Calu3 (cell line): ENCODE measurements at regions not wholly inside any gene's neighbourhood (a gene's known extent, or its start where the extent isn't known, plus 50 kb on each side); places are given as distances from the start of the nearest gene placed in this dataset.
"Not testable (repeated sequence)": the region's sequence is repeated elsewhere in the genome, so short reads cannot be mapped to it uniquely, and the experiment has no call there.

Experiments
- BruUV-seq: library from RNA; stranded (reverse); fragments of 400-500 nt; replicated peaks from 2 replicates; lab custom pipeline; 2021; lab: Mats Ljungman, UMichigan
- CTCF ChIA-PET: fragments of 300-600 bp; sonication (Branson Sonifier 250); formaldehyde crosslinking; loops from one replicate; lab custom pipeline; 2022; ENCODE audit warnings: antibody characterized with exemption; lab: Charles Lee
- DNase-seq: peaks from one replicate; pipeline ENCODE4 v3.0.0; 2022
- H3K27ac Mint-ChIP-seq: one replicate; pipeline ENCODE4 v1.8.0; 2022; ENCODE audit warnings: mixed read lengths; ENCODE audit not compliant: unreplicated experiment
- H3K27me3 Mint-ChIP-seq: one replicate; pipeline ENCODE4 v1.8.0; 2022; ENCODE audit warnings: mixed read lengths; ENCODE audit not compliant: unreplicated experiment
- H3K36me3 Mint-ChIP-seq: one replicate; pipeline ENCODE4 v1.8.0; 2022; ENCODE audit warnings: mild to moderate bottlenecking, moderate library complexity, mixed read lengths; ENCODE audit not compliant: insufficient read depth, unreplicated experiment
- H3K4me1 Mint-ChIP-seq: one replicate; pipeline ENCODE4 v1.8.0; 2022; ENCODE audit warnings: mild to moderate bottlenecking, low read depth, mixed read lengths; ENCODE audit not compliant: unreplicated experiment
- H3K4me3 Mint-ChIP-seq: one replicate; pipeline ENCODE4 v1.8.0; 2022; ENCODE audit warnings: mild to moderate bottlenecking, low read depth, moderate library complexity, mixed read lengths; ENCODE audit not compliant: unreplicated experiment
- H3K9me3 Mint-ChIP-seq: one replicate; pipeline ENCODE4 v1.8.0; 2022; ENCODE audit warnings: low read depth, mixed read lengths; ENCODE audit not compliant: unreplicated experiment
- intact Hi-C: fragments of 100-400 bp; cut with micrococcal nuclease; formaldehyde crosslinking; loops from one replicate; pipeline ENCODE4 v1.10.0; 2022; ENCODE audit not compliant: unreplicated experiment
- TF ChIP-seq, protein P1 (sequence below): fragments of 200-600 bp; IDR thresholded peaks from one replicate; pipeline ENCODE4 v1.8.0; 2022; ENCODE audit warnings: antibody characterized with exemption; ENCODE audit not compliant: unreplicated experiment

DNA sequence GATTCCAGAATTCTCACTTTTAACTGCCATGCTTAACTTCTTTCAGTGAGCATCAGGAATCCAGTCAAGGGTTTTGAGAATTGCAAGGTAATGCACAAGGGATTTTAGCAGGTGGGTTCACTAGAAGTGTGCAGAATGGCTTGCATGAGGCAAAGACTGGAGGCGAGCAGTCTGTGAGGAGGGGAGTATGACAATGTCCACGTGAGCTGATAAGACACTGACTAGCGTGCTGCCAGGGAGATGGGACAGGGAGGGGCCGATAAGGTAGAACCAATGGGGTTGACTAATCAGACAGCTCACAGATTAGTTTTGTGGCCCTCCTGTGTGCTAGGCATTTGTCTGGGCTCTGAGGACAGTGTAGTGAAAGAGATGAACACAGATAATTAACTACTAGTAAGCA, 102.0 kb upstream of the DAZL start:
- Mint-ChIP-seq H3K36me3 (no peaks in the 10 kb centered on the region), H3K4me3 (no peak overlapping the region), H3K4me1 (peaks cover 9% of the 10 kb centered on the region), H3K27ac (no peak overlapping the region), H3K9me3 (no peaks in the 10 kb centered on the region), H3K27me3 (peaks cover 5% of the 10 kb centered on the region)
- TF ChIP-seq, protein P1, sequence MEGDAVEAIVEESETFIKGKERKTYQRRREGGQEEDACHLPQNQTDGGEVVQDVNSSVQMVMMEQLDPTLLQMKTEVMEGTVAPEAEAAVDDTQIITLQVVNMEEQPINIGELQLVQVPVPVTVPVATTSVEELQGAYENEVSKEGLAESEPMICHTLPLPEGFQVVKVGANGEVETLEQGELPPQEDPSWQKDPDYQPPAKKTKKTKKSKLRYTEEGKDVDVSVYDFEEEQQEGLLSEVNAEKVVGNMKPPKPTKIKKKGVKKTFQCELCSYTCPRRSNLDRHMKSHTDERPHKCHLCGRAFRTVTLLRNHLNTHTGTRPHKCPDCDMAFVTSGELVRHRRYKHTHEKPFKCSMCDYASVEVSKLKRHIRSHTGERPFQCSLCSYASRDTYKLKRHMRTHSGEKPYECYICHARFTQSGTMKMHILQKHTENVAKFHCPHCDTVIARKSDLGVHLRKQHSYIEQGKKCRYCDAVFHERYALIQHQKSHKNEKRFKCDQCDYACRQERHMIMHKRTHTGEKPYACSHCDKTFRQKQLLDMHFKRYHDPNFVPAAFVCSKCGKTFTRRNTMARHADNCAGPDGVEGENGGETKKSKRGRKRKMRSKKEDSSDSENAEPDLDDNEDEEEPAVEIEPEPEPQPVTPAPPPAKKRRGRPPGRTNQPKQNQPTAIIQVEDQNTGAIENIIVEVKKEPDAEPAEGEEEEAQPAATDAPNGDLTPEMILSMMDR, result no peak
- intact Hi-C loops, result no loop called here
- no TSS peak for BruUV-seq
- DNase-seq, result no peak
- CTCF ChIA-PET, result no interaction called here

DNA sequence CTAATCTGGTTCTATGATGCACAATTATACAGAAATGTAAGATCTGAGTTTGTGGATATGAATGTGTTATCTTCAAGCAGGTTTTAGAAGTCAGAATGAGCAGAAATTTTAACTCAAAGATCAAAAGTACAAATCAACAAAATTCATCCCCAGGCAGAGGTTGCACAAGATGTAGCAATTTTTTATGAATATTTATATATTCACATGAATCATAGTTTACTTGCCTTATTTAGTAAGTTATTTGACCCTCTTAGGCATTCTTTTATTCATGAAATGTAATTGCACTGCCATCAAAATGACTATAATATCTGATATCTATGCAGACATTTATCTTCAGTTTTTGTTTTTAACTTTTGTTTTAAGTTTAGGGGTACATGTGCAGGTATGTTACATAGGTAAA, 103.1 kb upstream of the DAZL start:
- no peak overlapping the region for H3K4me3 Mint-ChIP-seq
- no peak overlapping the region for H3K27ac Mint-ChIP-seq
- H3K4me1 Mint-ChIP-seq, result peaks cover 19% of the 10 kb centered on the region
- H3K36me3 Mint-ChIP-seq, result no peaks in the 10 kb centered on the region
- TF ChIP-seq, protein P1, result no peak
- no peaks in the 10 kb centered on the region for H3K27me3 Mint-ChIP-seq
- CTCF ChIA-PET, result no interaction called here
- no peak for DNase-seq
- BruUV-seq, result no TSS peak
- H3K9me3 Mint-ChIP-seq, result peaks cover 5% of the 10 kb centered on the region
- intact Hi-C loops, result no loop called here

DNA sequence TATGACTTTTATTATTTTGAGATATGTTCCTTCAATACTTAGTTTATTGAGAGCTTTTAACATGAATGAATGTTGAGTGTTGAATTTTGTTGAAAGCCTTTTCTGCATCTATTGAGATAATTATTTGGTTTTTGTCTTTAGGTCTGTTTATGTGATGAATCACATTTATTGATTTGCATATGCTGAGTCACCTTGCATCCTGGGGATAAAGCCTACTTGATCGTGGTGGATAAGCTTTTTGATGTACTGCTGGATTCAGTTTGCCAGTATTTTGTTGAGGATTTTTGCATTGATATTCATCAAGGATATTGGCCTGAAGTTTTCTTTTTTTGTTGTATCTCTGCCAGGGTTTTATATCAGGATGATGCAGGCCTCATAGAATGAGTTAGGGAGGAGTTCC, 106.5 kb upstream of the DAZL start:
- CTCF ChIA-PET, result interaction anchor here (0.6 kb wide), 1 partner anchor 1536 kb away, joined by 4 read pairs; no protein-coding TSS in a partner anchor
- BruUV-seq, H3K27ac Mint-ChIP-seq, intact Hi-C loops, H3K27me3 Mint-ChIP-seq, DNase-seq, H3K36me3 Mint-ChIP-seq, H3K9me3 Mint-ChIP-seq, H3K4me3 Mint-ChIP-seq: not testable (repeated sequence)
- H3K4me1 Mint-ChIP-seq, result peaks cover 19% of the 10 kb centered on the region

DNA sequence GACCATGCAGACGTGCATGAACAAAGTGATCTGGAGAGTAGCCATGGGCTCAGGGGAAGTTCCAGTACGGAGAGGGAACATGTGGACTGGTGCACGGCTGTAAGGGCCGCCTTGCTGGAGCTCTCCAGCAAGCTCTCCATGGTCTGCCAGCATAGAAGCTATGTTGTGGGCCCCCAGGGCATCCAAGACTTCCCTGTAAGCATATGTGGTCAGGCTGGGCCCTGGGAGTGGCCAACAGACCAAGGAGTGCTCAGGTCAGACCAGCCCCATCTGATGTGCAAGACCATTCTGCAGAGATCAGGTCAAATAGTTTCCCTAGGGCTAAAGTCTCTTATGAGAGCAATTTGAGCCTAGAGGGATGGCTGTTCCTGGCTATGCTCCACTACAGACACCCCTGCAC, 110.1 kb upstream of the DAZL start:
- peaks cover 6% of the 10 kb centered on the region for H3K9me3 Mint-ChIP-seq
- H3K4me1 Mint-ChIP-seq, result peaks cover 25% of the 10 kb centered on the region
- CTCF ChIA-PET, result no interaction called here
- no peaks in the 10 kb centered on the region for H3K36me3 Mint-ChIP-seq
- DNase-seq, result no peak
- intact Hi-C loops, result no loop called here
- BruUV-seq, result no TSS peak
- H3K4me3 Mint-ChIP-seq, result no peak overlapping the region
- no peak overlapping the region for H3K27ac Mint-ChIP-seq
- TF ChIP-seq, protein P1, result no peak
- H3K27me3 Mint-ChIP-seq, result no peaks in the 10 kb centered on the region

DNA sequence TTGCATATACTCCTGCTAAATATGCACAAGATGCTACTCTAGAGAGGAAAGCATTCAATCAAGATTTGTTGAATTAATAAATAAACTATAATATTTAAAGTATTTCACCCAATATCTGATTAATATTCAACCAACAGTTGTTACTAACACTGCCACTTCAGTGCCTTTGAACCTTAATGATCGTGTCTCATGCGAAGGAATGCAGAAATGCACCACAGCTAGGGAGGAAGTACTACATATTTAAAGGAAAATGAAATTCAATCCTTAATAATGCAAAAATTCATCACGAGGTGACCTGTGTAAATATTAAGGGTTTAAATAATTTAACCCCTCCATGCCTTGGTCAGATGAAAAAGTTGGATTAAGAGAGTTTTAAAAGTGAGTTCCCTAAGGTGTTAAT, 114.2 kb upstream of the DAZL start:
- Mint-ChIP-seq H3K27ac (no peak overlapping the region), H3K9me3 (peaks cover 4% of the 10 kb centered on the region), H3K27me3 (no peaks in the 10 kb centered on the region), H3K36me3 (peaks cover 5% of the 10 kb centered on the region), H3K4me1 (peaks cover 20% of the 10 kb centered on the region), H3K4me3 (no peak overlapping the region)
- TF ChIP-seq, protein P1, result no peak
- CTCF ChIA-PET, result no interaction called here
- no TSS peak for BruUV-seq
- intact Hi-C loops, result no loop called here
- peak; percentile 34 for DNase-seq
